Hepatocyte (in vitro differentiated cells): ENCODE measurements at regions not wholly inside any gene's neighbourhood (a gene's known extent, or its start where the extent isn't known, plus 50 kb on each side); places are given as distances from the start of the nearest gene placed in this dataset.
A peak's percentile ranks its signal among the peaks of the same experiment; 100 is the strongest.

Experiments used
- DNase-seq: peaks from one replicate; pipeline ENCODE4 v3.0.0-alpha.2; 2016; ENCODE audit warnings: low spot score
- H2AFZ ChIP-seq: fragments of 200-600 bp; sonication (generic); 2 replicates; pipeline ENCODE4 v1.6.0; 2016; ENCODE audit warnings: antibody characterized with exemption, mild to moderate bottlenecking
- H3K27ac ChIP-seq: fragments of 200-600 bp; sonication (generic); 2 replicates; pipeline ENCODE4 v1.5.1; 2016; ENCODE audit warnings: mild to moderate bottlenecking
- H3K27me3 ChIP-seq: fragments of 200-600 bp; sonication (generic); 2 replicates; pipeline ENCODE4 v1.6.1; 2016
- H3K36me3 ChIP-seq: fragments of 200-600 bp; sonication (generic); replicated peaks from 2 replicates; pipeline ENCODE4 v1.5.1; 2016; ENCODE audit warnings: low read depth; ENCODE audit not compliant: insufficient read depth
- H3K4me1 ChIP-seq: fragments of 200-600 bp; sonication (generic); 2 replicates; pipeline ENCODE4 v1.5.1; 2016; ENCODE audit warnings: mild to moderate bottlenecking, moderate library complexity; ENCODE audit not compliant: insufficient read depth
- H3K4me2 ChIP-seq: fragments of 200-600 bp; sonication (generic); 2 replicates; pipeline ENCODE4 v1.6.0; 2016
- H3K4me3 ChIP-seq: fragments of 200-600 bp; sonication (generic); 2 replicates; pipeline ENCODE4 v1.5.1; 2016; ENCODE audit warnings: mild to moderate bottlenecking
- H3K79me2 ChIP-seq: fragments of 200-600 bp; sonication (generic); 2 replicates; pipeline ENCODE4 v1.6.0; 2017; ENCODE audit warnings: mild to moderate bottlenecking
- H3K9me2 ChIP-seq: fragments of 200-600 bp; sonication (generic); replicated peaks from 2 replicates; pipeline ENCODE4 v1.6.0; 2017; ENCODE audit warnings: mild to moderate bottlenecking; ENCODE audit not compliant: insufficient read depth
- H3K9me3 ChIP-seq: fragments of 200-600 bp; sonication (generic); 2 replicates; pipeline ENCODE4 v1.5.1; 2016; ENCODE audit warnings: low read depth, mild to moderate bottlenecking
- H4K20me1 ChIP-seq: fragments of 200-600 bp; sonication (generic); 2 replicates; pipeline ENCODE4 v1.6.0; 2016; ENCODE audit warnings: mild to moderate bottlenecking; ENCODE audit not compliant: insufficient read depth, poor library complexity, severe bottlenecking
- CTCF ChIP-seq: fragments of 200-600 bp; sonication (generic); IDR thresholded peaks from 2 replicates; pipeline ENCODE4 v1.5.1; 2016; ENCODE audit warnings: antibody characterized with exemption, mild to moderate bottlenecking; ENCODE audit not compliant: poor library complexity
- EZH2 ChIP-seq: fragments of 200-600 bp; sonication (generic); IDR thresholded peaks from 2 replicates; pipeline ENCODE4 v1.6.1; 2016; ENCODE audit warnings: antibody characterized with exemption, mild to moderate bottlenecking, borderline replicate concordance
- EZH2phosphoT487 ChIP-seq: fragments of 200-600 bp; sonication (generic); IDR thresholded peaks from one replicate; pipeline ENCODE4 v1.6.1; 2018; ENCODE audit warnings: antibody characterized with exemption, mild to moderate bottlenecking, low read depth, moderate library complexity; ENCODE audit not compliant: unreplicated experiment, severe bottlenecking
- WGBS: methylation state at CpG from one replicate; pipeline ENCODE4 v1.1.6; 2016; ENCODE audit warnings: low lambda C conversion rate; ENCODE audit errors: missing lambda C conversion rate; 5-methylcytosine and 5-hydroxymethylcytosine counted together

- no peaks in the 10 kb centered on the region for H3K36me3 ChIP-seq
- no peak overlapping the region for H2AFZ ChIP-seq
- H3K4me2 ChIP-seq = no peak overlapping the region
- no peak overlapping the region for H3K27ac ChIP-seq
- no peaks in the 10 kb centered on the region for H3K27me3 ChIP-seq
- no peaks in the 10 kb centered on the region for H3K79me2 ChIP-seq
- DNase-seq = no peak
- H3K4me1 ChIP-seq = no peaks in the 10 kb centered on the region
- WGBS = 90% methylated on average over 2 of the region's 2 CpGs
- no peak overlapping the region for H3K4me3 ChIP-seq
- no peaks in the 10 kb centered on the region for H3K9me2 ChIP-seq
- H3K9me3 ChIP-seq = no peaks in the 10 kb centered on the region
- TF ChIP-seq EZH2phosphoT487 = no peak
- no peak for TF ChIP-seq CTCF
- no peak for TF ChIP-seq EZH2
- no peaks in the 10 kb centered on the region for H4K20me1 ChIP-seq
Measured at GRCh38 chr5:125814119-125814518, 609.1 kb upstream of the GRAMD2B start.

- WGBS = 88% methylated on average over 4 of the region's 4 CpGs
- Histone ChIP-seq H3K36me3 (no peaks in the 10 kb centered on the region), H3K4me1 (no peaks in the 10 kb centered on the region), H3K4me2 (no peak overlapping the region), H3K79me2 (no peaks in the 10 kb centered on the region), H3K27me3 (no peaks in the 10 kb centered on the region), H2AFZ (no peak overlapping the region), H3K9me2 (no peaks in the 10 kb centered on the region), H3K4me3 (no peak overlapping the region), H4K20me1 (no peaks in the 10 kb centered on the region), H3K27ac (no peak overlapping the region), H3K9me3 (no peaks in the 10 kb centered on the region)
- DNase-seq = no peak
- TF ChIP-seq EZH2 = no peak
- TF ChIP-seq CTCF = no peak
- no peak for TF ChIP-seq EZH2phosphoT487
Measured at GRCh38 chr5:125823572-125823971, 599.6 kb upstream of the GRAMD2B start.

- Histone ChIP-seq H3K9me3 (no peaks in the 10 kb centered on the region), H3K36me3 (no peaks in the 10 kb centered on the region), H2AFZ (no peak overlapping the region), H3K9me2 (no peaks in the 10 kb centered on the region), H4K20me1 (no peaks in the 10 kb centered on the region), H3K27me3 (no peaks in the 10 kb centered on the region), H3K4me1 (no peaks in the 10 kb centered on the region), H3K4me2 (no peak overlapping the region), H3K4me3 (no peak overlapping the region), H3K27ac (no peak overlapping the region), H3K79me2 (no peaks in the 10 kb centered on the region)
- DNase-seq = no peak
- TF ChIP-seq EZH2 (no peak), CTCF (peak; percentile 7)
Measured at GRCh38 chr5:125826214-125826613, 597.0 kb upstream of the GRAMD2B start.

GRCh38 chr5:125829349-125829748, 593.9 kb upstream of the GRAMD2B start:
- no peak for DNase-seq
- Histone ChIP-seq H4K20me1 (no peaks in the 10 kb centered on the region), H3K27me3 (no peaks in the 10 kb centered on the region), H3K9me2 (no peaks in the 10 kb centered on the region), H2AFZ (no peak overlapping the region), H3K9me3 (no peaks in the 10 kb centered on the region), H3K79me2 (no peaks in the 10 kb centered on the region), H3K27ac (no peak overlapping the region), H3K4me2 (no peak overlapping the region), H3K4me1 (no peaks in the 10 kb centered on the region), H3K36me3 (no peaks in the 10 kb centered on the region), H3K4me3 (no peak overlapping the region)
- WGBS = 85% methylated on average over 4 of the region's 4 CpGs
- TF ChIP-seq EZH2 = no peak
- TF ChIP-seq CTCF = no peak
- TF ChIP-seq EZH2phosphoT487 = no peak
